DLD1 (cell line): ENCODE measurements at regions not wholly inside any gene's neighbourhood (a gene's known extent, or its start where the extent isn't known, plus 50 kb on each side); places are given as distances from the start of the nearest gene placed in this dataset.
"Not testable (repeated sequence)": the region's sequence is repeated elsewhere in the genome, so short reads cannot be mapped to it uniquely, and the experiment has no call there.

Experiments
- in situ Hi-C: cut with HindIII; loops from 2 replicates; pipeline ENCODE4 v1.10.0; 2017; ENCODE audit warnings: low sequenced_read_pairs

- in situ Hi-C loops: no loop called here
Measured at GRCh38 chr10:4645836-4646235, 180.2 kb upstream of the AKR1E2 start.

DNA sequence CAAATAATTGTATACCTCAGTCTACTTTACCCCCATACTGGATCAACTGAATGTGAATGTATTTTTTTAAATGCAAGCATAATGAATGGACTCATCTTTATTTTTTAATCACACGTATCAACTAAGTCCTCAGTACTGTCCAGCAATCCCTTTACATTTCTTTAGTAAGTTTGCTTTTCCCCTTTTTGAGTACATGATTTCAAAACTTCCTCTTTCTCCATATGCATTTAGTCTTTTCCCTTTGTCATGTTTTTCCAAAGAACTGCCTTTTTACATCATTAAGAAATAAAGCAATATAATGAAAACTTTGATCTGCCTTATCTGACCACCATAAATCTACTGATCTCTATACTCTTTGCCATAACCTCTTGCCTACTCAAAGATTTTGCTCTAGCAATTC lies 182.5 kb upstream of the AKR1E2 start:
- in situ Hi-C loops: no loop called here

- in situ Hi-C loops: no loop called here
Measured at GRCh38 chr10:4639960-4640359, 186.0 kb upstream of the AKR1E2 start.

DNA sequence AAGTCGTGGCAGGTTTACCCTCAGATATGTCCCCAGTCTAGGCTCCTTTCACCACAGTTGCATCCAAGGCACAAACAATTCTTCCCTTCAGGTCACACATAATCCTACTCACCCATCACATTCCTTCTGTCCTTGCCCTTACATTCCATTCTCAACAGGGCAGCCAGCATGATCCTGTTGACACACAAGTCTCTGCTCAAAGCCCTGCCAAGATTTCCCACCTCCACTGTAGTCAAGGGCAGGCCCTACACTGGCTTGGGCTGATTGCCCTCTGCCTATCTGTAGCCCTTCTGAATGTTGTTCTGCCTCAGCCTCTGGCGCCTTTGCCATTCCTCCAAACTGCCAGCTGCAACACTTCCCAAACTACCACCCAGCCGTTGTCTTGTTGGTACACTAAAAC lies 187.9 kb upstream of the AKR1E2 start:
- in situ Hi-C loops: no loop called here

DNA sequence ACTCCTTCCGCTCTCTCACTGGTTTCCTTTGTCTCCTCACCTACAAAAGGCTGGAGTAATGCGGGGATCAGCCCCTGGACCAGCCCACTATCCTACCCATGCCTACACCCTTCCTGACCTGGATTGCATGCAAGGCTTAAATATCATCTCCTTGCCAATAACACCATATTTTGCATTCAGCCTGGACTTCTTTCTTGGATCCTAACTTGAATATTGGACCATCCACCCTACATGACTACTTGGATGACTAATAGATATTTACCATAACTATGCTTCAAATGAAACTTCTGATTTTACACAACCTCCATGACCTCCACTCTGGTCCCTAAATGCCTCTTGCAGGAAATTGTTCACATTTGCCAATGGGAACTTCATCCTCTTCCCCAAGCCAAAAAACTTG lies 188.3 kb upstream of the AKR1E2 start:
- in situ Hi-C loops: no loop called here

GRCh38 chr10:4635883-4636282 lies 190.1 kb upstream of the AKR1E2 start:
- in situ Hi-C loops: no loop called here

DNA sequence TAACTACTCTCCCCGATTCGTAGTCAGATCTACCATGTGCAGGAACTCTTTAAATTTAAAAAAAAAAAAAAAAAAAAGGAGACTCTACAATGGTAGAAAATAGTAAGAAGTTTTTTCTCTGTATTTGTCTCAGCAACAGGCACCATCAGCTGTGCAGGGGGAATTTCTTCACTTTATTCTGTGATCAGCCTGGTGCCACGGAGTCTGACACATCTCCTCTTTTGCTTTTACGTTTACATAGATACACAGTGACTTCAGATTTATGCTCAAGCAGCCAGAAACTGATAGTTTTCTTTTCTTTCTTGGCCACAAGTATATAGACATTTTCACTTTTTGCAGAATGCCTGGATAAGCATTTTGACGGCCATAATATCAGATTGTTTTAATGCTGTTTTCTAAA lies 190.6 kb upstream of the AKR1E2 start:
- in situ Hi-C loops: no loop called here

GRCh38 chr10:4633776-4634175 lies 192.2 kb upstream of the AKR1E2 start:
- in situ Hi-C loops: no loop called here

DNA sequence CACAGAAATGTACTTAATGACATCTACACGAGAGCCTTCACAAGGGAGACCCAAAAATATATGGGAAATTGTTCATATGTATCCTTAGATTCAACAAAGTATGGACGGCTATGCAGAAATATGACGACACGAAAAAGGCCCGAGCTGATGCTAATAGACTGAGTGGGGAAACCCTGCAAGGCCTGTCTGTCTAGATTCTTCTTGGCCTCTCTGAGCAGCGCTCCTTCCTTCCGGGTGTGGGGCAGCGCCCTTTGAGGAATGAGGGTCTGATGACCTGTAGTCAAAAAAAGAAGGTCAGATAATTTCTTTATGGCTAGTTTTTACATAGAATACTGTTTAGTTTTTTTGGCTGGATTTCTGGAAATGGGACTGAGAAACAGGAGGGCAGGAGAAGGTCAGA lies 192.8 kb upstream of the AKR1E2 start:
- in situ Hi-C loops: no loop called here

GRCh38 chr10:4632757-4633156 lies 193.2 kb upstream of the AKR1E2 start:
- in situ Hi-C loops: no loop called here

DNA sequence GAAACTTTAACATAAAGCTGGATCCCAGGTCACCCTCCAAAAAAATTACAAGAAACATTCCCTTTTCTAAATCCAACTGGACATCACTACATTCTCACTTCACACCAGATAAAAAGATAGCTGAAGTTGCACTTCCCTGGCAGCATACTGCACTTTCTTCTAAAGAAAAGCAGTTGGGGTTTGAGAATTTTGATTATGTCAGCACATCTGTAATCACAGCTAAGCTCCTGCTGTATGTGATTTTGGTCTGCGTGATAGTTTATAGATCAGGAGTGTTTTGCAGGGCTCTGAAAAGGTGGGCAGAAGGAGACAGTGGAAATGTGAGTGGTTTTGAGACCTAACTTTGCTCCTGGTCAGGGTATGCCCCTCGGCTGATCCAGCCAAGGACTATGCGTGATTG lies 199.1 kb upstream of the AKR1E2 start:
- in situ Hi-C loops: no loop called here

GRCh38 chr10:4623757-4624420 lies 202.1 kb upstream of the AKR1E2 start:
- in situ Hi-C loops: no loop called here

GRCh38 chr10:4623200-4623599 lies 202.8 kb upstream of the AKR1E2 start:
- in situ Hi-C loops: no loop called here

GRCh38 chr10:4622384-4622783 lies 203.6 kb upstream of the AKR1E2 start:
- in situ Hi-C loops: no loop called here

- in situ Hi-C loops: no loop called here
Measured at GRCh38 chr10:4617589-4617988, 208.4 kb upstream of the AKR1E2 start.

- in situ Hi-C loops: no loop called here
Measured at GRCh38 chr10:4615042-4615441, 211.0 kb upstream of the AKR1E2 start.

DNA sequence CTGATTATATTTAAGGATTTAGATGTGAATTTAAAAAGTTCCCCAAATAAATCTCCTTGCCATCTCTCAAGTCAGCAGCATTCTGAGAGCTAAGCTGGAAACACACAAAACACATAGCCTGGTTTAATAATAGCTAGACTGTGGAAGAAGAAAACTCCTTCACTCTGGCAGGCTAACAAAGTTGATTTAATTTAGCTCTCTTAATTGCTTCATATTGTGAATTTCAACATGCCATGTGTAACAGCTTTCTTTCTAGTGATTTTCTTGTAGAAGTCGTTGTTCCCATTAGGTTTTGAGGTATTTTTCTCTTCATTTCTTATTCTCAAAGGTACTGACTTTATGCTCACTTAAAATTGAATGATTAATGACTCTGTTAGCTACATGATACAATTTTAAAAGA lies 216.8 kb upstream of the AKR1E2 start:
- in situ Hi-C loops: no loop called here

- in situ Hi-C loops: no loop called here
Measured at GRCh38 chr10:4607681-4608080, 218.3 kb upstream of the AKR1E2 start.

DNA sequence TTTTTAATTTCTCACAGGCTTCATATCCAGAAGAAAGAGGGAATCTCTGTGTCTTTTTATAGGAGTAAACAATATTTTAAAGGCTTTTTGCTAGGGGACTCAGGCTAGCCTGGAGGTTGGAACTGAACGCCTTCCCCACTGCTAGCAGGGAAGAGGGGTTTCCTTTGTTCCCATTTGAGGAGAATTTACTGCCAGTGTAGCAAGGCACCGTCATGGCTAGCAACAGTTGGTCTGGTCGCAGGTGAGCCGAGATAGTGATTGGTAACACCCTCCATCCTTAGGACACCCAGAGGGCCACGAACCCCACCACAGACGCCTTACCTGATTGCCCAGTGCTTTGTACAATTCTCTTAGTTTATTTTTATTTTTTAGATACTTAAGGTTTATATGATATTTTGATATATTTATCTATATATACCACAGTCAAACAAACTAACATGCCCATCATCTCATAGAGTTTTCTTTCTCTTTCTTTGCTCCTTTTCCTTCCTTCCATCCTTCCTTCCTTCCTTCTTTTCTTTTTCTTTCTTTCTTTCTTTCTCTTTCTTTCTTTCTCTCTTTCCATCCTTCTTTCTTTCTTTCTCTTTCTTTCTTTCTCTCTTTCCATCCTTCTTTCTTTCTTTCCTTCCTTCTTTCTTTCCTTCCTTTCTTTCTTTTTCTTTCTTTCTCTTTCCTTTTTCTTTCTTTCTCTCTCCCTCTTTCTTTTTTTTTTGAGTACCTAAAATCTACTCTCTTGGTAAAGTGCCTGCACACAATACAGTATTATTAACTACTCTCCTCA lies 219.0 kb upstream of the AKR1E2 start:
- in situ Hi-C loops: no loop called here

- in situ Hi-C loops: no loop called here
Measured at GRCh38 chr10:4602764-4603491, 223.1 kb upstream of the AKR1E2 start.

GRCh38 chr10:4599471-4599870 lies 226.5 kb upstream of the AKR1E2 start:
- in situ Hi-C loops: no loop called here

- in situ Hi-C loops: not testable (repeated sequence)
Measured at GRCh38 chr10:4597898-4598297, 228.1 kb upstream of the AKR1E2 start.
